ENCODE measurements at regions not wholly inside any gene's neighbourhood (a gene's known extent, or its start where the extent isn't known, plus 50 kb on each side); places are given as distances from the start of the nearest gene placed in this dataset.

DNA sequence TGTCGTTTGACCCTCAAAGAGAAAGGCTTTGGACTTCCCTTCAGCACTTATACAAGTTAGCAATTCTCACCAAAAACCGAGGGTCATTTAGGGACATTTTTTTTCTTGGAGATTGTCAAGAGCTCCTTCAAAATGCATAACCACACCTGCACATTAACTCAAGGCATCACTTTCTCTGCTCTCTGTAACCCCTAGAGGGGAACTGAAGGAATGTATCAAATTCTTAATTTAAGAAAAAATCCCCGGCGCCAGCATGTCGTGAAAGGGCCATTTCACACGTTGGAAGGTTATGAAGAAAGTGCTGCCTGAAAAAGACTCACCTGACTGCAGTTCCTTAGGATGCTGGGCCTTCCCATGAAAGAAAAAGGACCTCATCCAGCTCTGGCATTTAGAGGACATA is 131.6 kb upstream of the ZC3H12A start:
- TF ChIP-seq, protein P1, sequence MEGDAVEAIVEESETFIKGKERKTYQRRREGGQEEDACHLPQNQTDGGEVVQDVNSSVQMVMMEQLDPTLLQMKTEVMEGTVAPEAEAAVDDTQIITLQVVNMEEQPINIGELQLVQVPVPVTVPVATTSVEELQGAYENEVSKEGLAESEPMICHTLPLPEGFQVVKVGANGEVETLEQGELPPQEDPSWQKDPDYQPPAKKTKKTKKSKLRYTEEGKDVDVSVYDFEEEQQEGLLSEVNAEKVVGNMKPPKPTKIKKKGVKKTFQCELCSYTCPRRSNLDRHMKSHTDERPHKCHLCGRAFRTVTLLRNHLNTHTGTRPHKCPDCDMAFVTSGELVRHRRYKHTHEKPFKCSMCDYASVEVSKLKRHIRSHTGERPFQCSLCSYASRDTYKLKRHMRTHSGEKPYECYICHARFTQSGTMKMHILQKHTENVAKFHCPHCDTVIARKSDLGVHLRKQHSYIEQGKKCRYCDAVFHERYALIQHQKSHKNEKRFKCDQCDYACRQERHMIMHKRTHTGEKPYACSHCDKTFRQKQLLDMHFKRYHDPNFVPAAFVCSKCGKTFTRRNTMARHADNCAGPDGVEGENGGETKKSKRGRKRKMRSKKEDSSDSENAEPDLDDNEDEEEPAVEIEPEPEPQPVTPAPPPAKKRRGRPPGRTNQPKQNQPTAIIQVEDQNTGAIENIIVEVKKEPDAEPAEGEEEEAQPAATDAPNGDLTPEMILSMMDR (IDR thresholded peaks at IDR 0.05), result no peak
- TF ChIP-seq POLR2A (IDR thresholded peaks at IDR 0.05), result no peak
